HG02798 (cell line): ENCODE measurements at regions not wholly inside any gene's neighbourhood (a gene's known extent, or its start where the extent isn't known, plus 50 kb on each side); places are given as distances from the start of the nearest gene placed in this dataset.

ENCODE experiments used
- ATAC-seq: cut with Tn5 transposase; IDR thresholded peaks from one replicate; pipeline ENCODE4 v1.9.1; 2021; ENCODE audit warnings: mild to moderate bottlenecking; ENCODE audit not compliant: unreplicated experiment, poor library complexity

GRCh38 chr6:147849401-147850330, 341.2 kb downstream of the SAMD5 start:
- ATAC-seq, result no peak

GRCh38 chr6:147852772-147853171, 344.3 kb downstream of the SAMD5 start:
- no peak for ATAC-seq

GRCh38 chr6:147853574-147853973, 345.1 kb downstream of the SAMD5 start:
- ATAC-seq, result no peak

- ATAC-seq, result no peak
Observed at GRCh38 chr6:147855803-147856482, 347.5 kb downstream of the SAMD5 start.

GRCh38 chr6:147856687-147857086, 348.2 kb downstream of the SAMD5 start:
- ATAC-seq, result no peak

- ATAC-seq, result no peak
Observed at GRCh38 chr6:147858421-147858820, 349.9 kb downstream of the SAMD5 start.

- no peak for ATAC-seq
Observed at GRCh38 chr6:147859071-147859470, 350.6 kb downstream of the SAMD5 start.

GRCh38 chr6:147861696-147862095, 353.2 kb downstream of the SAMD5 start:
- ATAC-seq, result no peak

- ATAC-seq, result no peak
Observed at GRCh38 chr6:147867433-147868226, 359.1 kb downstream of the SAMD5 start.

- ATAC-seq, result no peak
Observed at GRCh38 chr6:147868427-147869190, 360.1 kb downstream of the SAMD5 start.

GRCh38 chr6:147869201-147869600, 360.7 kb downstream of the SAMD5 start:
- ATAC-seq, result no peak

- no peak for ATAC-seq
Observed at GRCh38 chr6:147869869-147870268, 361.4 kb downstream of the SAMD5 start.

GRCh38 chr6:147870506-147871110, 362.1 kb downstream of the SAMD5 start:
- no peak for ATAC-seq

GRCh38 chr6:147872002-147872401, 363.5 kb downstream of the SAMD5 start:
- ATAC-seq, result no peak

GRCh38 chr6:147873816-147874215, 365.3 kb downstream of the SAMD5 start:
- no peak for ATAC-seq

- no peak for ATAC-seq
Observed at GRCh38 chr6:147874322-147874721, 365.8 kb downstream of the SAMD5 start.

- ATAC-seq, result no peak
Observed at GRCh38 chr6:147879031-147879580, 370.6 kb downstream of the SAMD5 start.

GRCh38 chr6:147881432-147881831, 372.9 kb downstream of the SAMD5 start:
- ATAC-seq, result no peak

- no peak for ATAC-seq
Observed at GRCh38 chr6:147888374-147888773, 379.9 kb downstream of the SAMD5 start.
